HG03565 (cell line): ENCODE measurements at regions not wholly inside any gene's neighbourhood (a gene's known extent, or its start where the extent isn't known, plus 50 kb on each side); places are given as distances from the start of the nearest gene placed in this dataset.

Experiments used
- ATAC-seq: cut with Tn5 transposase; IDR thresholded peaks from one replicate; pipeline ENCODE4 v1.9.1; 2021; ENCODE audit warnings: mild to moderate bottlenecking, moderate library complexity; ENCODE audit not compliant: unreplicated experiment

DNA sequence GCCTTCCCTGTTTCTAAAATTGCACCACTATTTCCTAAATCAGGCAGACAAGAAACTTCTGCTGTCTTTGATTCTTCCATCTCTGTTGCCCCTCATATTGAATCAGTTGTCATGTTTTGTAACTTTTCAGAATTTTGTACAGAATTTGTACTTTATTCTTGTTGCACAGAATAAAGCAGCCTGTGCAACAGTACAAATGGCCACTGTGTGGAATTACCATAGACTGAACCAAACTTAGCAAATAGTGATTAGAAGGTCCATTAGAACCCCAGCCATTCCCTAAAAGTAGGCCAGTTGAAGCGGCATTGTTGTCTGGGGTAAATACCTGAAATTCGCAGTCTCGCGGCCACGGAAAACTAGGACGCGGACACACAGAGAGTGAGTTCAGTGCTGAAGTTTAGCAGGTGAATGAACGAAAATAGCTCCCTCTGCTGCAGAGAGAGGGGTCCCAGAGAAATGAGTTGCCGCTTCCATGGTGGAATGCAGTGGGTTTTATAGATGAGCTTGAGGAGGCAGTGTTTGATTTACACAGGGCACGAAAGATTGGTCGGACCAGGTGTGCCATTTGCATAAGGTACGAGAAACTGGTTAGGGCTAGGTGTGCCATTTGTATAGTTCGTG is 71.8 kb downstream of the C4orf33 start:
- no peak for ATAC-seq

DNA sequence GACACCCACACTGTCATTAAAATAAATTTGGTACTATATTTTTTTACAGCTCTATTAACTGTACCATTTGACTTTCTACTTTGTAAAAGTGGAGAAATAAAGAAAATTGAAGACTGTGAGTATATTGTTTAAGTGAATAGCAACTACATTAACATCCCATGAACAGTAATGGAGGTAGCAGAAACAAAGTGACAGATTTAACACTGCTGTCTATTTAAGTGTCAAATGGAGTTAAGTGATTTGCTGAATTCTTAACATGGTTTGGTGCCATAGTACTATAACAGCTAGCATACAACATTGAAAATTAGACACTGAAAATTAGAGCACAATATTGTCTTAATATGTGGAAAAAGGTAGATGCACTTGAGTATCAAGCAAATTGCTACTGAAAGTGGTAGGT is 76.2 kb downstream of the C4orf33 start:
- no peak for ATAC-seq

- ATAC-seq, result peak; percentile 53
Measured at GRCh38 chr4:129176864-129177263, 80.9 kb downstream of the C4orf33 start.

DNA sequence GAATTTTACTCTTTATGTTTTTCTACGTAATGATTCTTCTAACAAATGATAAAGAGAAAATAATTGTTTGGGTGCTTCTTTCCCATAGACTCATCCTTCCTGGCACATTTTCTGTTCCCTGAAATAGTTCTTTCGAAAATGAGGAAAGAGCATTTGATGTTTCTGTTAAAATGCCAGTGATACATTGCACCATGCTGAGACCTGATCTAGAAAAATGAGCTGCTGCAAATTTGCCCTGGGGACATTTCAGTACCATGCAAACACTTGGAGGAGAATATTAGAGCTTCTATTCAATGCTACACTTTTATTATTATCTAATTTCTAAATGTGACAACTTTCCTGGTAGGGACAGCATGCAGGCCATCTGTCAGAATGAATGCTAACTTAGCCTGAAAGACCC is 83.3 kb downstream of the C4orf33 start:
- no peak for ATAC-seq

GRCh38 chr4:129189630-129190029 is 93.7 kb downstream of the C4orf33 start:
- ATAC-seq, result no peak

DNA sequence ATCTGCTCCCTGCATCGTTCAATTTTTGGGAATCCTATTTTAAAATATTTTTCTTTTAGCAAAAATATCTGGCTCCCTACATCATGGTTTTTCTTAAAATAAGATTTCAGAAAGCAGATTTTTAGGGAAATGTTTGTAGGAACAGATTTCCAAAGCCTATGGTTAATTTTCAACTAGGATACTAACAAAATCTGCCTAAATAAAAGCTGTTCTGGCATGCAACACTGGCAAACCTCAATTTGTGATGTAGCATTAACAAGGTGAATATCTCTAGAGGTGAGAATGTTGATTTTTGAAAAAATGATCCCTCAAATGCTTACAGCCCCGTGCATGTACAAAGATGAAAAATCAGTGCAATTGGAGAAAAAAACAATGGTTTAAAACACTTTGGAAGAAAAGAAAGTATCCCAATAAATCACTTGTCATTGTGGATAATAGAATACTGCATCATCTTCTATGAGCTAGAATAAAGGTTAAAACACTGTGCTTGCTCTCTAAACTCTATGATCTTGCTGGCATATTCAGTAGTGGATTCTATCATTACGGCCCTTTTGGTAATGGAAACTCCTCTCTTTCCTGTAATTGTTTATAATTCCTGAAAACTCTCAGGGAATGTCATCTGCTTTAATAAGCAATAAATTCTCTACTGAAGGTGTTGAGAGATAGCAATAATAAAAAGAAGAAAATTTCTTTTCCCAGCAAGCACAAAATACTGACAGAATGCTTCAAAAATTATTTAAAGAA is 97.6 kb downstream of the C4orf33 start:
- no peak for ATAC-seq

- ATAC-seq, result no peak
Measured at GRCh38 chr4:129208481-129208880, 112.5 kb downstream of the C4orf33 start.

- no peak for ATAC-seq
Measured at GRCh38 chr4:129213692-129214091, 117.7 kb downstream of the C4orf33 start.

DNA sequence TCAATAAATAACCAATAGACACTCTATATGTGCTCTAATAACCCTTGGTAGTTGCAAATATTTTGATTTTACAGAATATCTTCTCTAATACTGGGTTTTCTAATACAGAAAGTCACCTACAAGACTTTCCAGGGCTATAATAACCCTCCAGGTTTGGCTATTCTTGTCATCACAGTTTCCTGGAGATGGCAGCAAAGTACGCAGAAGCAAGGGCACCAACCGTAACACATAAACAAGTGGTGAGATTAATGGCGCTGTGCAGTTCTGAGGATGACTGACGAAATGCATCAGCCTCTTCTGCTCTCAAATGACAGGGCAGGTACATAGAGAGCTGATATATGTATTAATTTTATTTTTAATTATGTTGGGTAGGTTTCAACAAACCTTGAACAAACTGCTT is 122.4 kb downstream of the C4orf33 start:
- no peak for ATAC-seq

- no peak for ATAC-seq
Measured at GRCh38 chr4:129218897-129219296, 122.9 kb downstream of the C4orf33 start.

DNA sequence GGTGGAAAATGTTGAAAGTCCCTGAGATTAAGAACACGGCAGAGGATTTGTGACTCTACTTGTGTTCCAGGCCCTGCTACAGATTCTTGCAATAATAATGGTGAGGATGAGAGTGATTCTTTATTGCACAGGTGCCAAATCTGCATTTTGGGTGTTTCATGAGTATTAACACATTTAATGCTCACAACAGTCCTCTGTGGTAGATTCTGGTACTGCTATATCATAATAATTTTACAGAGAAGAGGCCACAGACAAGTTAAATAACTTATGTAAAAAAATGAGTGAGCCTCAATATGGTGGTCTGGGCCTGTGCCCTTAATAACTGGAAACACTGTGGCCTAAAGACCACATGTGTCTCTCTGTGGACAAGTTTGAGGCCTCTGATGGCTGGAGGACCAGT is 124.3 kb downstream of the C4orf33 start:
- ATAC-seq, result no peak

GRCh38 chr4:129223945-129224344 is 128.0 kb downstream of the C4orf33 start:
- no peak for ATAC-seq

DNA sequence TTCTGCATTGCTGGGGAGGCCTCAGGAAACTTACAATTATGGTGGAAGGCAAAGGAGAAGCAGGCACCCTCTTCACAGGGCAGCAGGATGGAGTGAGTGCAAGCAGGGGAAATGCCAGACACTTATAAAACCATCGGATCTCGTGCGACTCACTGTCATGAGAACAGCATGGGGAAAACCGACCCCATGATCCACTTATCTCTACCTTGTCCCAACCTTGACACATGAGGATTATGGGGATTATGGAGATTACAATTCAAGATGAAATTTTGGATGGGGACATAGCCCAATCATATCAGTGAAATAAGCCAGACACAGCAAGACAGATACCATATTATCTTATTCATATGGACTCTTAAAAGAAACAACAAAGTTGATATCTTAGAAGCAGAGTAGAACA is 134.9 kb downstream of the C4orf33 start:
- ATAC-seq, result no peak

- no peak for ATAC-seq
Measured at GRCh38 chr4:129231945-129232588, 136.1 kb downstream of the C4orf33 start.

DNA sequence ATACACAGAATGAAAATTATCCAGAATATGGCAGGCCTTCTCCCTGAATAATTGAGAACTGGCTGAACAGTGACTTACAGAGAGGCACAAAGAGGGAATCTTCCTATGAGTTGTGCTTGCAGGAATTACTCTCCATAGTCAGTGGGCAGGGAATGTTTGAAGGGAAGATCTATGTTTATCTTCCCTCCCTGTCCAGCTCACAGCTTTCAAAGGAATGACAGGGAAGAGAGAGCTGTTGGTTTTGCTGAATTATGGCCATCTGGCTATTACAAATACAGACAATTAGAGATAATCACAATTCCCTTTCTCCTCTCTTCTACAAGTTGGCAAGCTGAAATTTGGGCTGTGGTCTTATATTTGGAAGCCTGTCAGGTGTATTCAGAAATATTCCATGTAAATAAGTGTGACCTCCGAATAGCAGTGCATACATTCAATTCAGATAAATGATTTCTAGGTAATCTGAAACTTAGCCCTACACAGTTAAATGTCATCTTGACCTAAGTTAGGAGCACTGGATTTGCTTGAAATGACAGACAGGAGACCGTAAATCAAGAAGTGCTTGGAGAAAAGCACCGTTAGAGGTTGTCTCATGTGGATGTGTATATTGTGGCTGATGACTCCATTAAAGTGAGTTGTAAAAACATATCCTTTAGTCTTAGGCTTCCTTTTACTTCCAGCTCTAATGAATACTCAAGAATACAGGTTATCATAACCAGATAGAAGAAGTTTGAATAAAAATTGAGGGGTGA is 136.8 kb downstream of the C4orf33 start:
- ATAC-seq, result no peak

DNA sequence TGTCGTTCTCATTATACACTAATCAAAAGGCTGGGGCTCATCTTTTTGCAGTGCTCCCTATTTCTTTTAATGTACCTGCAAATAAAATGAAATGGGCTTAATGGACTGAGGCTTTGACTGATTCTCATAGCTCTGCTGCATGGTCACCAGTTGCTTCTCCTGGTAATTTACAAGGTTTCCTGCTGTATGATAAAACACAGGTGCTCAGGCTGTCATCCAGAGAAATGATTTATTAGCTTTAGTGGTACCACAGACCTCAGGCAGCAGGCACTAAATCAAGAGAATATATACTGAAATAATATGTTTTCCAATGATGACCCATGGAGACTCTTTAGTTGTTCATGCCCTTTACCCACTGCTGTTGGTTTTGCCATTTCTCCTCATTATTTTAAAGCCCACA is 137.7 kb downstream of the C4orf33 start:
- ATAC-seq, result no peak

DNA sequence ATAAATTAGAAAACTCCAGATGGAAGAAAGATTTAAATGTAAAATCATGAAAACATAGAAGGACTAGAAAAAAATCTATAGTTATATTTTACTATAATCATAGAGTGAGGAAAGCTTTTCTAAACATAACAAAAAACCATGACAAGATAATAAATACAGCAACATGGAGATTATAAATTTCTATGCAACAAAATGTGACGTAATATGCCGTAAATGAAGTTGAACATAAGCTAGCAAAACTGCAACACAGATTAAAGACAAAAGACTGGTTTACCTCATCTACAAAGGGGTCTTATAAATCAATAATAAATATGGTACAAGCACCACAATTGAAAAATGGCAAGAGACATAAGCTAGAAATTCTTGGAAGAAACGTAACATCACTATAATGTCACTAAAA is 140.4 kb downstream of the C4orf33 start:
- no peak for ATAC-seq

DNA sequence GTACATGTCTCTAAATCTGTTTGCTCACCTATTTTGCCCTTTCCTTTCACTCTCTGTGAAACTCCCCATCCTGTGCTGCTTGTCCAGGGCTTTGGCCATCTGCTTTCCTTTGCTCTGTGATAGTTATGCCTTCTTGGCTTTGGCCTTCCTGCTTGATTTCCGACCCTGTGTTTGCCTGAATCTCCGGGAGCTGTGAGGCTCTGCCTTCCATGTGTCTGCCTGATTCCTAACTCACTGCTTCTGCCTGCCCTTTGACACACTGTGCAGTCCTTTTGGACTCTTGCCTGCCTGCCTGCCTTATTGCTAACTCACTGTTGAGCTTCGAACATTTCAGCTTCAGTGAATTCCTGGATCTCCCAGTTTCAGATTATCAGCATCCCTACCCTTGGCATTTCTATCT is 143.1 kb downstream of the C4orf33 start:
- no peak for ATAC-seq

DNA sequence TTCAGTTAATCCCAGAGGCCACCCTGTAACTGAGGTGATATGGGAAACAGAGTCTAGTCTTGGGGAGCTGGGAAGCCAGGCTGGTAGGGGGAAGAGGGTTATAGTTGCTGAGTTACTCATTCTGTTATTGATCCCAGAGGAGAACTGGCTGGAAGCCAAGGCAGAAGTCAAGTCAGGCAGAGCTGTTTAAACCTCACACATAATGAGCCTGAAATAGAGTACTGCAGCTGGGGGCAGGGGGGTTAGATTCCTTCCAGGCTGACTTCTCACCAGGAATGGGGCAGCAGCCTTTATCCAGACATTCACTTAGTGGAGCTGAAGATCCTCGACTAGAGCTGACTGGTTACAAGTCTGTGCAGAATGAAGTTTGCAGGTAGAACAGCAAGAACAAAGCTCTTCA is 144.9 kb downstream of the C4orf33 start:
- ATAC-seq, result no peak

DNA sequence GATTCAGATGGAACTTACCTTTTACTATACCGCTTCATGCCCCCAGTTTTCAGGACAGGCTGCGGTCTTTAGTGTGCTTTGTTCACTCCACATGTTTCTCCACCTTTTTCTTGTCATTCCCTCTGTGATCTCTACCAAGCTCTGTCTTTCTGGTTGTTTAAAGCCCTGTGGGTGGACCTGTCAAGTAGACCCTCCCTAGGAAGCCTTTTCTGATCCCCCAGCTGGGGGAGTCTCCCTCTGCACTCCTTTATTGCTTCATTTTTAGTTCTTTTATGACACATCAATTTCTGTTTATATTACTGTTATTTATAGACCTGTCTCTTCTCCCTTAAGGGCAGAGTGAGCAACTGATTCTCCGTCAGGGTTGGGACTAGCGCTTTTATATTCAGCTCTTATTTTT is 150.2 kb downstream of the C4orf33 start:
- ATAC-seq, result no peak

- ATAC-seq, result no peak
Measured at GRCh38 chr4:129246910-129247461, 151.0 kb downstream of the C4orf33 start.
